ENCODE measurements at regions not wholly inside any gene's neighbourhood (a gene's known extent, or its start where the extent isn't known, plus 50 kb on each side); places are given as distances from the start of the nearest gene placed in this dataset.

- Histone ChIP-seq H3K36me3 (no peaks in the 10 kb centered on the region), H3K27ac (no peak overlapping the region), H3K4me3 (no peak overlapping the region), H3K9me3 (ENCODE audit: low read depth) (no peaks in the 10 kb centered on the region), H3K27me3 (peaks cover 13% of the 10 kb centered on the region), H3K4me1 (ENCODE audit: low read depth) (no peaks in the 10 kb centered on the region)
- DNase-seq (ENCODE audit: low read depth in 1 of 2, low spot score in 1 of 2) = peak in 1 of 2 donors; percentile 65
- TF ChIP-seq CTCF (IDR thresholded peaks at IDR 0.05; ENCODE audit: low read depth, low read length) = no peak
Measured at GRCh38 chr12:58575256-58575655, 345.0 kb downstream of the LRIG3 start.

- no peak for DNase-seq (ENCODE audit: low read depth in 1 of 2, low spot score in 1 of 2)
- no peak for TF ChIP-seq CTCF (IDR thresholded peaks at IDR 0.05; ENCODE audit: low read depth, low read length)
Measured at GRCh38 chr12:58576081-58576480, 344.2 kb downstream of the LRIG3 start.

GRCh38 chr12:58576916-58577315 is 343.4 kb downstream of the LRIG3 start:
- H3K9me3 ChIP-seq (ENCODE audit: low read depth) = no peaks in the 10 kb centered on the region
- no peak overlapping the region for H3K4me3 ChIP-seq
- H3K27me3 ChIP-seq = peaks cover 10% of the 10 kb centered on the region
- no peak for TF ChIP-seq CTCF (IDR thresholded peaks at IDR 0.05; ENCODE audit: low read depth, low read length)
- no peak for DNase-seq (ENCODE audit: low read depth in 1 of 2, low spot score in 1 of 2)
- H3K4me1 ChIP-seq (ENCODE audit: low read depth) = no peaks in the 10 kb centered on the region
- no peak overlapping the region for H3K27ac ChIP-seq
- H3K36me3 ChIP-seq = no peaks in the 10 kb centered on the region

More at GRCh38 chr12:58576081-58576480, 344.2 kb downstream of the LRIG3 start:
- H3K27me3 ChIP-seq = peaks cover 10% of the 10 kb centered on the region
- no peak overlapping the region for H3K4me3 ChIP-seq
- no peaks in the 10 kb centered on the region for H3K4me1 ChIP-seq (ENCODE audit: low read depth)
- no peaks in the 10 kb centered on the region for H3K9me3 ChIP-seq (ENCODE audit: low read depth)
- no peaks in the 10 kb centered on the region for H3K36me3 ChIP-seq
- H3K27ac ChIP-seq = no peak overlapping the region

GRCh38 chr12:58580095-58580494 is 340.2 kb downstream of the LRIG3 start:
- no peaks in the 10 kb centered on the region for H3K4me1 ChIP-seq (ENCODE audit: low read depth)

GRCh38 chr12:58583529-58583928 is 336.8 kb downstream of the LRIG3 start:
- Histone ChIP-seq H3K27me3 (peaks cover 10% of the 10 kb centered on the region), H3K27ac (no peak overlapping the region), H3K4me1 (ENCODE audit: low read depth) (no peaks in the 10 kb centered on the region), H3K36me3 (no peaks in the 10 kb centered on the region), H3K4me3 (no peak overlapping the region), H3K9me3 (ENCODE audit: low read depth) (no peaks in the 10 kb centered on the region)
- DNase-seq (ENCODE audit: low read depth in 1 of 2, low spot score in 1 of 2) = peak in 1 of 2 donors; percentile 15
- TF ChIP-seq CTCF (IDR thresholded peaks at IDR 0.05; ENCODE audit: low read depth, low read length) = no peak

More at GRCh38 chr12:58580095-58580494, 340.2 kb downstream of the LRIG3 start:
- no peak overlapping the region for H3K4me3 ChIP-seq
- no peak for DNase-seq (ENCODE audit: low read depth in 1 of 2, low spot score in 1 of 2)
- H3K27ac ChIP-seq = no peak overlapping the region
- no peaks in the 10 kb centered on the region for H3K9me3 ChIP-seq (ENCODE audit: low read depth)
- peaks cover 12% of the 10 kb centered on the region for H3K27me3 ChIP-seq
- no peaks in the 10 kb centered on the region for H3K36me3 ChIP-seq
- no peak for TF ChIP-seq CTCF (IDR thresholded peaks at IDR 0.05; ENCODE audit: low read depth, low read length)

GRCh38 chr12:58583940-58584339 is 336.4 kb downstream of the LRIG3 start:
- Histone ChIP-seq H3K36me3 (no peaks in the 10 kb centered on the region), H3K9me3 (ENCODE audit: low read depth) (no peaks in the 10 kb centered on the region), H3K27me3 (peaks cover 10% of the 10 kb centered on the region), H3K27ac (no peak overlapping the region), H3K4me3 (no peak overlapping the region), H3K4me1 (ENCODE audit: low read depth) (no peaks in the 10 kb centered on the region)
- no peak for DNase-seq (ENCODE audit: low read depth in 1 of 2, low spot score in 1 of 2)
- TF ChIP-seq CTCF (IDR thresholded peaks at IDR 0.05; ENCODE audit: low read depth, low read length) = no peak

Measured in cardiac muscle cell (in vitro differentiated cells and primary cell).